CD4-positive, alpha-beta T cell treated with Interleukin-17A for 1 hour (primary cell): ENCODE measurements at regions not wholly inside any gene's neighbourhood (a gene's known extent, or its start where the extent isn't known, plus 50 kb on each side); places are given as distances from the start of the nearest gene placed in this dataset.
"Not testable (repeated sequence)": the region's sequence is repeated elsewhere in the genome, so short reads cannot be mapped to it uniquely, and the experiment has no call there.

Source experiments
- DNase-seq: peaks from one replicate; pipeline ENCODE4 v3.0.0-alpha.2; 2020

- not testable (repeated sequence) for DNase-seq
Observed at GRCh38 chr4:170682087-170682486, 592.3 kb upstream of the AADAT start.

- DNase-seq = no peak
Observed at GRCh38 chr4:170675568-170676262, 586.0 kb upstream of the AADAT start.

GRCh38 chr4:170674176-170674575 lies 584.4 kb upstream of the AADAT start:
- DNase-seq = no peak

- no peak for DNase-seq
Observed at GRCh38 chr4:170672381-170672965, 582.7 kb upstream of the AADAT start.

GRCh38 chr4:170671171-170671570 lies 581.4 kb upstream of the AADAT start:
- DNase-seq = no peak

GRCh38 chr4:170667814-170668213 lies 578.1 kb upstream of the AADAT start:
- DNase-seq = no peak

- DNase-seq = no peak
Observed at GRCh38 chr4:170666909-170667308, 577.2 kb upstream of the AADAT start.

- no peak for DNase-seq
Observed at GRCh38 chr4:170662250-170662649, 572.5 kb upstream of the AADAT start.

- no peak for DNase-seq
Observed at GRCh38 chr4:170657761-170658160, 568.0 kb upstream of the AADAT start.

GRCh38 chr4:170656506-170656905 lies 566.8 kb upstream of the AADAT start:
- no peak for DNase-seq

- no peak for DNase-seq
Observed at GRCh38 chr4:170652571-170652970, 562.8 kb upstream of the AADAT start.

- DNase-seq = no peak
Observed at GRCh38 chr4:170651786-170652185, 562.0 kb upstream of the AADAT start.

- DNase-seq = no peak
Observed at GRCh38 chr4:170627418-170627817, 537.7 kb upstream of the AADAT start.

- DNase-seq = no peak
Observed at GRCh38 chr4:170623899-170624298, 534.1 kb upstream of the AADAT start.

- DNase-seq = no peak
Observed at GRCh38 chr4:170610434-170610833, 520.7 kb upstream of the AADAT start.

GRCh38 chr4:170599894-170600293 lies 510.1 kb upstream of the AADAT start:
- no peak for DNase-seq

GRCh38 chr4:170591076-170591475 lies 501.3 kb upstream of the AADAT start:
- DNase-seq = no peak

- DNase-seq = no peak
Observed at GRCh38 chr4:170589597-170590191, 499.9 kb upstream of the AADAT start.

- no peak for DNase-seq
Observed at GRCh38 chr4:170581969-170582368, 492.2 kb upstream of the AADAT start.

GRCh38 chr4:170581322-170581721 lies 491.6 kb upstream of the AADAT start:
- DNase-seq = no peak

GRCh38 chr4:170580651-170581050 lies 490.9 kb upstream of the AADAT start:
- no peak for DNase-seq

GRCh38 chr4:170538821-170539473 lies 449.2 kb upstream of the AADAT start:
- no peak for DNase-seq

- DNase-seq = no peak
Observed at GRCh38 chr4:170529748-170530722, 440.3 kb upstream of the AADAT start.
